SK-N-SH treated with all-trans-retinoic acid at 6 μM for 48 hours (cell line): ENCODE measurements at regions not wholly inside any gene's neighbourhood (a gene's known extent, or its start where the extent isn't known, plus 50 kb on each side); places are given as distances from the start of the nearest gene placed in this dataset.

Source experiments
- BACH2 ChIP-seq: fragments of 250-450 bp; sonication (Bioruptor Pico); IDR thresholded peaks from 2 replicates; pipeline ENCODE4 v1.9.0; 2021; ENCODE audit warnings: mild to moderate bottlenecking, borderline replicate concordance
- CSDC2 ChIP-seq: fragments of 250-450 bp; sonication (Bioruptor Pico); IDR thresholded peaks from 2 replicates; pipeline ENCODE4 v1.5.0; 2020; ENCODE audit warnings: mild to moderate bottlenecking, moderate library complexity
- ESRRG ChIP-seq: fragments of 250-450 bp; sonication (Bioruptor Pico); IDR thresholded peaks from 2 replicates; pipeline ENCODE4 v1.6.1; 2021; ENCODE audit warnings: mild to moderate bottlenecking
- RARB ChIP-seq: fragments of 250-450 bp; sonication (Bioruptor Pico); IDR thresholded peaks from 2 replicates; pipeline ENCODE4 v1.8.0; 2021; ENCODE audit warnings: mild to moderate bottlenecking, moderate library complexity
- SNAI2 ChIP-seq: fragments of 250-450 bp; sonication (Bioruptor Pico); IDR thresholded peaks from 2 replicates; pipeline ENCODE4 v1.5.0; 2020; ENCODE audit warnings: mild to moderate bottlenecking, moderate library complexity
- TOX ChIP-seq: fragments of 250-450 bp; sonication (Bioruptor Pico); IDR thresholded peaks from 2 replicates; pipeline ENCODE4 v1.8.0; 2021; ENCODE audit warnings: mild to moderate bottlenecking, moderate library complexity, borderline replicate concordance
- ZFP3 ChIP-seq: fragments of 250-450 bp; sonication (Bioruptor Pico); IDR thresholded peaks from 2 replicates; pipeline ENCODE4 v1.5.0; 2020; ENCODE audit warnings: mild to moderate bottlenecking, moderate library complexity
- ZFP30 ChIP-seq: fragments of 450-650 bp; formaldehyde crosslinking; IDR thresholded peaks from 2 replicates; pipeline ENCODE4 v1.5.0; 2022; ENCODE audit warnings: mild to moderate bottlenecking, moderate library complexity
- ZNF70 ChIP-seq: fragments of 450-650 bp; formaldehyde crosslinking; IDR thresholded peaks from 2 replicates; pipeline ENCODE4 v1.5.0; 2020; ENCODE audit warnings: mild to moderate bottlenecking, moderate library complexity
- TF ChIP-seq, protein P1 (sequence below): fragments of 250-450 bp; sonication (Bioruptor Pico); IDR thresholded peaks from 2 replicates; pipeline ENCODE4 v1.5.1; 2020; ENCODE audit warnings: low read depth, mild to moderate bottlenecking, moderate library complexity
- TF ChIP-seq, protein P2 (sequence below): fragments of 250-450 bp; sonication (Bioruptor Pico); IDR thresholded peaks from 2 replicates; pipeline ENCODE4 v1.8.0; 2020; ENCODE audit warnings: mild to moderate bottlenecking, moderate library complexity, borderline replicate concordance
- TF ChIP-seq, protein P3 (sequence below): fragments of 250-450 bp; sonication (Bioruptor Pico); IDR thresholded peaks from 2 replicates; pipeline ENCODE4 v1.5.0; 2020; ENCODE audit warnings: mild to moderate bottlenecking, moderate library complexity
- TF ChIP-seq, protein P4 (sequence below): fragments of 250-450 bp; sonication (Bioruptor Pico); IDR thresholded peaks from 2 replicates; pipeline ENCODE4 v1.5.1; 2021; ENCODE audit warnings: mild to moderate bottlenecking, moderate library complexity

DNA sequence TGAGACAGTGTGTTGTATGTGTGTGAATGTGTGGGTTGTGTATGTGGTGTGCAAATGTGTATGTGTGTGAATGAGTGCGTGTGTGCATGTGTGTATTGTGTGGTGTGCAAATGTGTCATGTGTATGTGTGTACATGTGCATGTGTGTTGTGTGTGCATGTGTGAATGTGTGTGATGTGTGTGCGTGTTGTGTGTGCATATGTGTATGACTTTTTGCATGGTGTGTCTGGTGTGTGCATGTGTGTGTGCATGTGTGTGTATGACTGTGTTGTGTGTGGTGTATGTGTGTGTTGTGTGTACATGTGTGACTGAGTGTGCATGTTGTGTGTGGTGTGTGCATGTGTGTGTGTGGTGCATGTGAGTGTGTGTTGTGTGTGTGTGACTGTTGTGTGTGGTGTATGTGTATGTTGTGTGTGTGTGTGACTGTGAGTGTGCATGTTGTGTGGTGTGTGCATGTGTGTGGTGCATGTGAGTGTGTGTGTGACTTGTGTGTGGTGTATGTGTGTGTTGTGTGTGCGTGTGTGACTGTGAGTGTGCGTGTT, 268.3 kb downstream of the DCDC2C start:
- TF ChIP-seq, protein P1, sequence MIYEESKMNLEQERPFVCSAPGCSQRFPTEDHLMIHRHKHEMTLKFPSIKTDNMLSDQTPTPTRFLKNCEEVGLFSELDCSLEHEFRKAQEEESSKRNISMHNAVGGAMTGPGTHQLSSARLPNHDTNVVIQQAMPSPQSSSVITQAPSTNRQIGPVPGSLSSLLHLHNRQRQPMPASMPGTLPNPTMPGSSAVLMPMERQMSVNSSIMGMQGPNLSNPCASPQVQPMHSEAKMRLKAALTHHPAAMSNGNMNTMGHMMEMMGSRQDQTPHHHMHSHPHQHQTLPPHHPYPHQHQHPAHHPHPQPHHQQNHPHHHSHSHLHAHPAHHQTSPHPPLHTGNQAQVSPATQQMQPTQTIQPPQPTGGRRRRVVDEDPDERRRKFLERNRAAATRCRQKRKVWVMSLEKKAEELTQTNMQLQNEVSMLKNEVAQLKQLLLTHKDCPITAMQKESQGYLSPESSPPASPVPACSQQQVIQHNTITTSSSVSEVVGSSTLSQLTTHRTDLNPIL, result no peak
- TF ChIP-seq, protein P2, sequence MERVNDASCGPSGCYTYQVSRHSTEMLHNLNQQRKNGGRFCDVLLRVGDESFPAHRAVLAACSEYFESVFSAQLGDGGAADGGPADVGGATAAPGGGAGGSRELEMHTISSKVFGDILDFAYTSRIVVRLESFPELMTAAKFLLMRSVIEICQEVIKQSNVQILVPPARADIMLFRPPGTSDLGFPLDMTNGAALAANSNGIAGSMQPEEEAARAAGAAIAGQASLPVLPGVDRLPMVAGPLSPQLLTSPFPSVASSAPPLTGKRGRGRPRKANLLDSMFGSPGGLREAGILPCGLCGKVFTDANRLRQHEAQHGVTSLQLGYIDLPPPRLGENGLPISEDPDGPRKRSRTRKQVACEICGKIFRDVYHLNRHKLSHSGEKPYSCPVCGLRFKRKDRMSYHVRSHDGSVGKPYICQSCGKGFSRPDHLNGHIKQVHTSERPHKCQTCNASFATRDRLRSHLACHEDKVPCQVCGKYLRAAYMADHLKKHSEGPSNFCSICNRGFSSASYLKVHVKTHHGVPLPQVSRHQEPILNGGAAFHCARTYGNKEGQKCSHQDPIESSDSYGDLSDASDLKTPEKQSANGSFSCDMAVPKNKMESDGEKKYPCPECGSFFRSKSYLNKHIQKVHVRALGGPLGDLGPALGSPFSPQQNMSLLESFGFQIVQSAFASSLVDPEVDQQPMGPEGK (CRISPR knock-in tag), result no peak
- TF ChIP-seq SNAI2 (CRISPR knock-in tag), result no peak
- no peak for TF ChIP-seq ZFP30 (CRISPR knock-in tag)
- TF ChIP-seq ESRRG, result no peak
- no peak for TF ChIP-seq ZNF70 (CRISPR knock-in tag)
- no peak for TF ChIP-seq CSDC2 (CRISPR knock-in tag)
- TF ChIP-seq TOX, result no peak
- no peak for TF ChIP-seq ZFP3 (CRISPR knock-in tag)
- no peak for TF ChIP-seq RARB (CRISPR knock-in tag)
- TF ChIP-seq, protein P3, sequence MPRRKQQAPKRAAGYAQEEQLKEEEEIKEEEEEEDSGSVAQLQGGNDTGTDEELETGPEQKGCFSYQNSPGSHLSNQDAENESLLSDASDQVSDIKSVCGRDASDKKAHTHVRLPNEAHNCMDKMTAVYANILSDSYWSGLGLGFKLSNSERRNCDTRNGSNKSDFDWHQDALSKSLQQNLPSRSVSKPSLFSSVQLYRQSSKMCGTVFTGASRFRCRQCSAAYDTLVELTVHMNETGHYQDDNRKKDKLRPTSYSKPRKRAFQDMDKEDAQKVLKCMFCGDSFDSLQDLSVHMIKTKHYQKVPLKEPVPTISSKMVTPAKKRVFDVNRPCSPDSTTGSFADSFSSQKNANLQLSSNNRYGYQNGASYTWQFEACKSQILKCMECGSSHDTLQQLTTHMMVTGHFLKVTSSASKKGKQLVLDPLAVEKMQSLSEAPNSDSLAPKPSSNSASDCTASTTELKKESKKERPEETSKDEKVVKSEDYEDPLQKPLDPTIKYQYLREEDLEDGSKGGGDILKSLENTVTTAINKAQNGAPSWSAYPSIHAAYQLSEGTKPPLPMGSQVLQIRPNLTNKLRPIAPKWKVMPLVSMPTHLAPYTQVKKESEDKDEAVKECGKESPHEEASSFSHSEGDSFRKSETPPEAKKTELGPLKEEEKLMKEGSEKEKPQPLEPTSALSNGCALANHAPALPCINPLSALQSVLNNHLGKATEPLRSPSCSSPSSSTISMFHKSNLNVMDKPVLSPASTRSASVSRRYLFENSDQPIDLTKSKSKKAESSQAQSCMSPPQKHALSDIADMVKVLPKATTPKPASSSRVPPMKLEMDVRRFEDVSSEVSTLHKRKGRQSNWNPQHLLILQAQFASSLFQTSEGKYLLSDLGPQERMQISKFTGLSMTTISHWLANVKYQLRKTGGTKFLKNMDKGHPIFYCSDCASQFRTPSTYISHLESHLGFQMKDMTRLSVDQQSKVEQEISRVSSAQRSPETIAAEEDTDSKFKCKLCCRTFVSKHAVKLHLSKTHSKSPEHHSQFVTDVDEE (CRISPR knock-in tag), result no peak
- TF ChIP-seq, protein P4, sequence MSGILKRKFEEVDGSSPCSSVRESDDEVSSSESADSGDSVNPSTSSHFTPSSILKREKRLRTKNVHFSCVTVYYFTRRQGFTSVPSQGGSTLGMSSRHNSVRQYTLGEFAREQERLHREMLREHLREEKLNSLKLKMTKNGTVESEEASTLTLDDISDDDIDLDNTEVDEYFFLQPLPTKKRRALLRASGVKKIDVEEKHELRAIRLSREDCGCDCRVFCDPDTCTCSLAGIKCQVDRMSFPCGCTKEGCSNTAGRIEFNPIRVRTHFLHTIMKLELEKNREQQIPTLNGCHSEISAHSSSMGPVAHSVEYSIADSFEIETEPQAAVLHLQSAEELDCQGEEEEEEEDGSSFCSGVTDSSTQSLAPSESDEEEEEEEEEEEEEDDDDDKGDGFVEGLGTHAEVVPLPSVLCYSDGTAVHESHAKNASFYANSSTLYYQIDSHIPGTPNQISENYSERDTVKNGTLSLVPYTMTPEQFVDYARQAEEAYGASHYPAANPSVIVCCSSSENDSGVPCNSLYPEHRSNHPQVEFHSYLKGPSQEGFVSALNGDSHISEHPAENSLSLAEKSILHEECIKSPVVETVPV (CRISPR knock-in tag), result no peak
- TF ChIP-seq BACH2 (CRISPR knock-in tag), result no peak
